Stomach smooth muscle (tissue), 2 donors: ENCODE measurements at regions not wholly inside any gene's neighbourhood (a gene's known extent, or its start where the extent isn't known, plus 50 kb on each side); places are given as distances from the start of the nearest gene placed in this dataset.

ENCODE experiments used
- H3K27ac ChIP-seq: one replicate; pipeline ENCODE4 v1.7.0; 2013; ENCODE audit warnings: mild to moderate bottlenecking, low read length, inconsistent platforms
- H3K27me3 ChIP-seq, 2 donors: one replicate each; pipeline ENCODE4 v1.7.0; 2013; ENCODE audit warnings: low read length in 2 of 2; ENCODE audit not compliant: insufficient read depth in 2 of 2, control insufficient read depth in 1 of 2
- H3K36me3 ChIP-seq, 2 donors: one replicate each; pipeline ENCODE4 v1.7.0; 2013; ENCODE audit warnings: low read length in 2 of 2; ENCODE audit not compliant: control insufficient read depth in 2 of 2, insufficient read depth in 2 of 2
- H3K4me1 ChIP-seq: one replicate; pipeline ENCODE4 v1.7.0; 2013; ENCODE audit warnings: low read length; ENCODE audit not compliant: control insufficient read depth, insufficient read depth
- H3K4me3 ChIP-seq, 2 donors: one replicate each; pipeline ENCODE4 v1.7.0; 2013; ENCODE audit warnings: low read length in 2 of 2
- H3K9ac ChIP-seq, 2 donors: one replicate each; pipeline ENCODE4 v1.7.0; 2013; ENCODE audit warnings: low read length in 2 of 2, mild to moderate bottlenecking in 1 of 2
- H3K9me3 ChIP-seq, 2 donors: one replicate each; pipeline ENCODE4 v1.7.0; 2013; ENCODE audit warnings: low read length in 2 of 2; ENCODE audit not compliant: control insufficient read depth in 2 of 2
- donor health status: healthy.
- donor health status: Pancreatic carcinoma.

- no peaks in the 10 kb centered on the region for H3K36me3 ChIP-seq
- H3K4me3 ChIP-seq: no peak overlapping the region
- no peaks in the 10 kb centered on the region for H3K9me3 ChIP-seq
- H3K27ac ChIP-seq: no peak overlapping the region
- H3K4me1 ChIP-seq: no peaks in the 10 kb centered on the region
- H3K9ac ChIP-seq: peak overlapping the region in 1 of 2 donors; percentile 15
- no peaks in the 10 kb centered on the region for H3K27me3 ChIP-seq
Measured at GRCh38 chr20:50259705-50260478, 69.3 kb downstream of the CEBPB start.

- no peak overlapping the region for H3K9ac ChIP-seq
- H3K4me3 ChIP-seq: no peak overlapping the region
- H3K4me1 ChIP-seq: no peaks in the 10 kb centered on the region
- H3K9me3 ChIP-seq: no peaks in the 10 kb centered on the region
- no peaks in the 10 kb centered on the region for H3K36me3 ChIP-seq
- H3K27me3 ChIP-seq: no peaks in the 10 kb centered on the region
- H3K27ac ChIP-seq: no peak overlapping the region
Measured at GRCh38 chr20:50260479-50261221, 70.0 kb downstream of the CEBPB start.

- Histone ChIP-seq H3K4me3 (no peak overlapping the region), H3K36me3 (no peaks in the 10 kb centered on the region), H3K27ac (no peak overlapping the region), H3K9ac (no peak overlapping the region), H3K4me1 (no peaks in the 10 kb centered on the region), H3K9me3 (no peaks in the 10 kb centered on the region), H3K27me3 (no peaks in the 10 kb centered on the region)
Measured at GRCh38 chr20:50261471-50262212, 71.0 kb downstream of the CEBPB start.

- no peaks in the 10 kb centered on the region for H3K9me3 ChIP-seq
- H3K4me3 ChIP-seq: no peak overlapping the region
- no peaks in the 10 kb centered on the region for H3K36me3 ChIP-seq
- no peak overlapping the region for H3K9ac ChIP-seq
- no peaks in the 10 kb centered on the region for H3K27me3 ChIP-seq
- peaks cover 10% of the 10 kb centered on the region for H3K4me1 ChIP-seq
- H3K27ac ChIP-seq: no peak overlapping the region
Measured at GRCh38 chr20:50263831-50264230, 73.2 kb downstream of the CEBPB start.

- Histone ChIP-seq H3K36me3 (no peaks in the 10 kb centered on the region), H3K27ac (no peak overlapping the region), H3K4me1 (peaks cover 10% of the 10 kb centered on the region), H3K4me3 (no peak overlapping the region), H3K9me3 (no peaks in the 10 kb centered on the region), H3K27me3 (no peaks in the 10 kb centered on the region), H3K9ac (no peak overlapping the region)
Measured at GRCh38 chr20:50264534-50265145, 74.0 kb downstream of the CEBPB start.

GRCh38 chr20:50265245-50265946 lies 74.8 kb downstream of the CEBPB start:
- Histone ChIP-seq H3K27ac (no peak overlapping the region), H3K4me3 (no peak overlapping the region), H3K9me3 (no peaks in the 10 kb centered on the region), H3K36me3 (no peaks in the 10 kb centered on the region), H3K4me1 (peaks cover 10% of the 10 kb centered on the region), H3K9ac (no peak overlapping the region), H3K27me3 (no peaks in the 10 kb centered on the region)

- no peak overlapping the region for H3K27ac ChIP-seq
- no peak overlapping the region for H3K9ac ChIP-seq
Measured at GRCh38 chr20:50266293-50267040, 75.8 kb downstream of the CEBPB start.

GRCh38 chr20:50267041-50267865 lies 76.6 kb downstream of the CEBPB start:
- Histone ChIP-seq H3K27me3 (no peaks in the 10 kb centered on the region), H3K4me3 (no peak overlapping the region), H3K27ac (no peak overlapping the region), H3K4me1 (peaks cover 10% of the 10 kb centered on the region), H3K9ac (no peak overlapping the region), H3K9me3 (no peaks in the 10 kb centered on the region), H3K36me3 (no peaks in the 10 kb centered on the region)

More at GRCh38 chr20:50266293-50267040, 75.8 kb downstream of the CEBPB start:
- H3K4me3 ChIP-seq: no peak overlapping the region
- peaks cover 10% of the 10 kb centered on the region for H3K4me1 ChIP-seq
- no peaks in the 10 kb centered on the region for H3K36me3 ChIP-seq
- no peaks in the 10 kb centered on the region for H3K27me3 ChIP-seq
- H3K9me3 ChIP-seq: no peaks in the 10 kb centered on the region

GRCh38 chr20:50267866-50268219 lies 77.2 kb downstream of the CEBPB start:
- Histone ChIP-seq H3K9ac (no peak overlapping the region), H3K27me3 (no peaks in the 10 kb centered on the region), H3K9me3 (no peaks in the 10 kb centered on the region), H3K27ac (no peak overlapping the region), H3K36me3 (no peaks in the 10 kb centered on the region), H3K4me1 (peaks cover 10% of the 10 kb centered on the region), H3K4me3 (no peak overlapping the region)
